Endothelial cell of umbilical vein (primary cell): ENCODE measurements at regions not wholly inside any gene's neighbourhood (a gene's known extent, or its start where the extent isn't known, plus 50 kb on each side); places are given as distances from the start of the nearest gene placed in this dataset.

Experiments
- BruUV-seq: library from RNA; stranded (reverse); fragments of 400-500 nt; replicated peaks from 2 replicates; lab custom pipeline; 2021; lab: Mats Ljungman, UMichigan
- CTCF ChIA-PET: fragments of 300-600, 350-600 bp; sonication (Branson Sonifier 250); formaldehyde crosslinking; loops from one replicate; lab custom pipeline; 2021; ENCODE audit warnings: antibody characterized with exemption, inconsistent platforms; lab: Charles Lee
- POLR2A ChIA-PET: fragments of 300-600, 350-600 bp; sonication (Branson Sonifier 250); formaldehyde crosslinking; loops from one replicate; lab custom pipeline; 2021; ENCODE audit warnings: antibody characterized with exemption, inconsistent platforms; lab: Charles Lee
- DNase-seq: peaks from one replicate; pipeline ENCODE4 v3.0.0-alpha.2; 2011; ENCODE audit warnings: low read depth, low spot score
- FAIRE-seq: peaks from 2 replicates; lab custom pipeline; 2011; peaks lifted over from hg19 to GRCh38; lab: Jason Lieb, UNC
- H2AFZ ChIP-seq: 2 replicates; pipeline ENCODE4 v1.6.0; 2012; ENCODE audit warnings: low read depth, low read length, control low read depth, inconsistent platforms
- H3K27ac ChIP-seq: 2 replicates; pipeline ENCODE4 v1.5.1; 2011; ENCODE audit warnings: low read depth, mild to moderate bottlenecking, control low read depth, low read length, moderate library complexity; ENCODE audit not compliant: insufficient read depth
- H3K27me3 ChIP-seq, 2 experiments: 2 replicates each; pipeline versions ENCODE4 v1.6.0 to v1.6.1; 2011; ENCODE audit warnings: low read length in 2 of 2, mixed read lengths in 1 of 2; ENCODE audit not compliant: control insufficient read depth in 2 of 2, insufficient read depth in 2 of 2
- H3K36me3 ChIP-seq, 2 experiments: 2 replicates in 1 of 2; 3 replicates in 1 of 2; pipeline ENCODE4 v1.5.1; 2011; ENCODE audit warnings: low read length in 2 of 2, mild to moderate bottlenecking in 1 of 2, moderate library complexity in 1 of 2; ENCODE audit not compliant: control insufficient read depth in 2 of 2, insufficient read depth in 2 of 2; ENCODE audit errors: extremely low read depth in 1 of 2
- H3K4me1 ChIP-seq: 3 replicates; pipeline ENCODE4 v1.5.1; 2011; ENCODE audit warnings: mild to moderate bottlenecking, low read length; ENCODE audit not compliant: control insufficient read depth, insufficient read depth; ENCODE audit errors: extremely low read depth
- H3K4me2 ChIP-seq: 2 replicates; pipeline ENCODE4 v1.6.1; 2011; ENCODE audit warnings: low read length, control low read depth, mixed read lengths; ENCODE audit not compliant: insufficient read depth
- H3K4me3 ChIP-seq, 3 experiments: fragments of 200-600 bp in 1 of 3; sonication (generic), shearing (Covaris generic) in 1 of 3; replicated peaks in 1 of 3; 2 replicates each; pipeline ENCODE4 v1.5.1; 2011 to 2016; ENCODE audit warnings: control low read depth in 3 of 3, low read length in 3 of 3, mild to moderate bottlenecking in 2 of 3, inconsistent platforms in 1 of 3, low read depth in 1 of 3, moderate library complexity in 1 of 3; ENCODE audit not compliant: insufficient read depth in 1 of 3
- H3K79me2 ChIP-seq: 2 replicates; pipeline ENCODE4 v1.6.0; 2012; ENCODE audit warnings: low read length, inconsistent platforms; ENCODE audit not compliant: control insufficient read depth, insufficient read depth
- H3K9ac ChIP-seq: replicated peaks from 2 replicates; pipeline ENCODE3; 2011; ENCODE audit warnings: low read length, control low read depth; ENCODE audit not compliant: insufficient read depth; ENCODE audit errors: extremely low read depth
- H3K9me1 ChIP-seq: replicated peaks from 3 replicates; pipeline ENCODE4 v1.6.0; 2011; ENCODE audit warnings: mild to moderate bottlenecking, low read length; ENCODE audit not compliant: control insufficient read depth, insufficient read depth; ENCODE audit errors: extremely low read depth
- H3K9me3 ChIP-seq: replicated peaks from 2 replicates; pipeline ENCODE4 v1.5.1; 2012; ENCODE audit warnings: low read length, inconsistent platforms; ENCODE audit not compliant: control insufficient read depth, insufficient read depth
- H4K20me1 ChIP-seq: replicated peaks from 2 replicates; pipeline ENCODE3; 2011; ENCODE audit warnings: mild to moderate bottlenecking, low read length; ENCODE audit not compliant: control insufficient read depth, insufficient read depth; ENCODE audit errors: extremely low read depth
- EZH2 ChIP-seq: IDR thresholded peaks from 2 replicates; pipeline ENCODE4 v1.6.1; 2012; ENCODE audit warnings: borderline replicate concordance, low read depth, mild to moderate bottlenecking, moderate library complexity, low read length, inconsistent platforms; ENCODE audit not compliant: severe bottlenecking
- FOS ChIP-seq: IDR thresholded peaks from 2 replicates; pipeline ENCODE4 v1.6.1; 2011; ENCODE audit warnings: mild to moderate bottlenecking, low read length, moderate library complexity, borderline replicate concordance; ENCODE audit not compliant: insufficient read depth
- GATA2 ChIP-seq: IDR thresholded peaks from 2 replicates; pipeline ENCODE4 v1.7.0; 2011; ENCODE audit warnings: low read depth, mild to moderate bottlenecking, moderate library complexity, mixed read lengths, low read length; ENCODE audit not compliant: insufficient read length, insufficient read depth
- JUN ChIP-seq: IDR thresholded peaks from 2 replicates; pipeline ENCODE4 v1.6.1; 2011; ENCODE audit warnings: borderline replicate concordance, low read depth; ENCODE audit not compliant: insufficient read length, insufficient read depth
- MYC ChIP-seq: IDR thresholded peaks from one replicate; pipeline ENCODE4 v1.6.1; 2011; ENCODE audit warnings: mild to moderate bottlenecking, low read depth, low read length
- POLR2A ChIP-seq: IDR thresholded peaks from 2 replicates; pipeline ENCODE4 v1.6.1; 2012; ENCODE audit warnings: low read depth, mild to moderate bottlenecking, control low read depth, low read length
- POLR2AphosphoS5 ChIP-seq: IDR thresholded peaks from 2 replicates; pipeline ENCODE4 v1.6.1; 2012; ENCODE audit warnings: low read depth, mild to moderate bottlenecking, control low read depth, low read length, moderate library complexity; ENCODE audit not compliant: insufficient read depth
- dilution Hi-C: fragments of 300-500 bp; cut with MboI; formaldehyde crosslinking; loops from one replicate; pipeline ENCODE4 v1.15.0; 2019; ENCODE audit warnings: low sequenced_read_pairs; ENCODE audit not compliant: extremely low pct_ligation_motif_present
- intact Hi-C: fragments of 100-400 bp; cut with micrococcal nuclease; formaldehyde crosslinking; loops from one replicate; pipeline ENCODE4 v1.10.0; 2022
- TF ChIP-seq, protein P1 (sequence below), 2 donors: IDR thresholded peaks; 1 replicate in 1 of 2; 2 replicates in 1 of 2; pipeline ENCODE4 v1.5.1; 2011; ENCODE audit warnings: low read length in 2 of 2, mild to moderate bottlenecking in 2 of 2, moderate library complexity in 2 of 2, control low read depth in 1 of 2, inconsistent platforms in 1 of 2, low read depth in 1 of 2; ENCODE audit not compliant: insufficient read depth in 1 of 2; ENCODE audit errors: extremely low read depth in 1 of 2
- TF ChIP-seq, protein P2 (sequence below): IDR thresholded peaks from 2 replicates; pipeline ENCODE4 v1.6.1; 2011; ENCODE audit not compliant: insufficient read depth, insufficient read length

DNA sequence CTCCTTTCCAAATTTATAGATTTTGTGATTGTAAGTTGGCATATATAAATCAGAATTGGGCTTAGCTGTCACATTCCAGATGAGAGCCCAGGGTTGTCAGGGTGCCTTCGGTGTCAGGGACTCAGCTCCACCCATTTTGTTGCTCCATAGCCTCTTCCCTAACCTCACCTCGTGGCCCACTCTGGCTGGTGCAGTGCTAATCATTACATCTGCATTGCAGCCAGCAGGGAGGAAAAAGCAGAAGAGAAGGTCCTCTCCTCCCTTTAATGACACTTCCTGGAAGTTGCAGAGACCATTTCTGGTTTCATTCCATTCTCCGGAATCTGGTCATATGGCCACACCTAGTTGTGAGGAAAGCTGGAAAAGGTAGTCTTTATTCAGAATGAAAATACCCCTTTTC, 113.3 kb downstream of the CCT6B start:
- FAIRE-seq (no peak), DNase-seq (no peak)
- no peak overlapping the region for H3K9ac ChIP-seq
- no peak overlapping the region for H3K4me2 ChIP-seq
- no peaks in the 10 kb centered on the region for H3K27me3 ChIP-seq
- TF ChIP-seq GATA2 (no peak), MYC (no peak), POLR2A (no peak), JUN (no peak), FOS (no peak), POLR2AphosphoS5 (no peak), EZH2 (no peak)
- TF ChIP-seq, protein P1, sequence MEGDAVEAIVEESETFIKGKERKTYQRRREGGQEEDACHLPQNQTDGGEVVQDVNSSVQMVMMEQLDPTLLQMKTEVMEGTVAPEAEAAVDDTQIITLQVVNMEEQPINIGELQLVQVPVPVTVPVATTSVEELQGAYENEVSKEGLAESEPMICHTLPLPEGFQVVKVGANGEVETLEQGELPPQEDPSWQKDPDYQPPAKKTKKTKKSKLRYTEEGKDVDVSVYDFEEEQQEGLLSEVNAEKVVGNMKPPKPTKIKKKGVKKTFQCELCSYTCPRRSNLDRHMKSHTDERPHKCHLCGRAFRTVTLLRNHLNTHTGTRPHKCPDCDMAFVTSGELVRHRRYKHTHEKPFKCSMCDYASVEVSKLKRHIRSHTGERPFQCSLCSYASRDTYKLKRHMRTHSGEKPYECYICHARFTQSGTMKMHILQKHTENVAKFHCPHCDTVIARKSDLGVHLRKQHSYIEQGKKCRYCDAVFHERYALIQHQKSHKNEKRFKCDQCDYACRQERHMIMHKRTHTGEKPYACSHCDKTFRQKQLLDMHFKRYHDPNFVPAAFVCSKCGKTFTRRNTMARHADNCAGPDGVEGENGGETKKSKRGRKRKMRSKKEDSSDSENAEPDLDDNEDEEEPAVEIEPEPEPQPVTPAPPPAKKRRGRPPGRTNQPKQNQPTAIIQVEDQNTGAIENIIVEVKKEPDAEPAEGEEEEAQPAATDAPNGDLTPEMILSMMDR (IDR thresholded peaks at IDR 0.05; ENCODE audit: extremely low read depth in 1 of 2, insufficient read depth in 1 of 2, low read depth in 1 of 2, low read length in 2 of 2): no peak
- TF ChIP-seq, protein P2, sequence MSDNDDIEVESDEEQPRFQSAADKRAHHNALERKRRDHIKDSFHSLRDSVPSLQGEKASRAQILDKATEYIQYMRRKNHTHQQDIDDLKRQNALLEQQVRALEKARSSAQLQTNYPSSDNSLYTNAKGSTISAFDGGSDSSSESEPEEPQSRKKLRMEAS: no peak
- no peaks in the 10 kb centered on the region for H3K79me2 ChIP-seq
- dilution Hi-C loops: no loop called here
- no peaks in the 10 kb centered on the region for H3K4me1 ChIP-seq
- H3K36me3 ChIP-seq: no peaks in the 10 kb centered on the region
- no peak overlapping the region for H2AFZ ChIP-seq
- H4K20me1 ChIP-seq: no peaks in the 10 kb centered on the region
- H3K9me1 ChIP-seq: no peaks in the 10 kb centered on the region
- H3K9me3 ChIP-seq: no peaks in the 10 kb centered on the region
- CTCF ChIA-PET: no interaction called here
- H3K27ac ChIP-seq: no peak overlapping the region
- intact Hi-C loops: no loop called here
- H3K4me3 ChIP-seq: no peak overlapping the region
- no TSS peak for BruUV-seq
- POLR2A ChIA-PET: no interaction called here
